H9 (cell line): ENCODE measurements at regions not wholly inside any gene's neighbourhood (a gene's known extent, or its start where the extent isn't known, plus 50 kb on each side); places are given as distances from the start of the nearest gene placed in this dataset.

Source experiments
- DNase-seq: peaks from one replicate; pipeline ENCODE4 v3.0.0-alpha.2; 2017
- H2AFZ ChIP-seq: one replicate; pipeline ENCODE4 v1.6.1; 2013; ENCODE audit warnings: mild to moderate bottlenecking, low read length, control low read depth, moderate library complexity
- H2AK5ac ChIP-seq: 2 replicates; pipeline ENCODE4 v1.6.1; 2013; ENCODE audit warnings: low read length, control low read depth, mixed read lengths; ENCODE audit not compliant: insufficient read length
- H2BK120ac ChIP-seq: one replicate; pipeline ENCODE4 v1.6.1; 2013; ENCODE audit warnings: low read depth, mild to moderate bottlenecking, low read length, control low read depth, inconsistent platforms; ENCODE audit not compliant: poor library complexity, severe bottlenecking
- H2BK12ac ChIP-seq: 2 replicates; pipeline ENCODE4 v1.6.1; 2013; ENCODE audit warnings: low read length, control low read depth, mixed read lengths, low read depth; ENCODE audit not compliant: insufficient read length
- H2BK15ac ChIP-seq: 2 replicates; pipeline ENCODE4 v1.6.1; 2013; ENCODE audit warnings: low read depth, low read length, control low read depth
- H2BK20ac ChIP-seq: one replicate; pipeline ENCODE4 v1.6.1; 2013; ENCODE audit warnings: low read depth, mild to moderate bottlenecking, low read length, control low read depth, inconsistent platforms; ENCODE audit not compliant: poor library complexity, severe bottlenecking
- H2BK5ac ChIP-seq: 2 replicates; pipeline ENCODE4 v1.6.1; 2013; ENCODE audit warnings: low read length, control low read depth, mixed read lengths; ENCODE audit not compliant: insufficient read length
- H3K14ac ChIP-seq: 2 replicates; pipeline ENCODE4 v1.6.1; 2013; ENCODE audit warnings: low read length, control low read depth; ENCODE audit not compliant: insufficient read depth
- H3K18ac ChIP-seq: 2 replicates; pipeline ENCODE4 v1.6.1; 2013; ENCODE audit warnings: low read depth, mild to moderate bottlenecking, mixed read lengths, low read length, control low read depth; ENCODE audit not compliant: insufficient read length
- H3K23ac ChIP-seq: 2 replicates; pipeline ENCODE4 v1.6.1; 2013; ENCODE audit warnings: low read length, control low read depth, mixed read lengths, low read depth; ENCODE audit not compliant: insufficient read length
- H3K23me2 ChIP-seq: 2 replicates; pipeline ENCODE4 v1.6.1; 2013; ENCODE audit warnings: low read depth, mild to moderate bottlenecking, mixed read lengths, low read length, control low read depth; ENCODE audit not compliant: insufficient read length, poor library complexity, severe bottlenecking
- H3K27ac ChIP-seq: 2 replicates; pipeline ENCODE4 v1.5.1; 2013; ENCODE audit warnings: low read length, control low read depth, mixed read lengths, low read depth; ENCODE audit not compliant: insufficient read length
- H3K27me3 ChIP-seq: 2 replicates; pipeline ENCODE4 v1.6.1; 2013; ENCODE audit warnings: low read length, control low read depth, inconsistent platforms; ENCODE audit not compliant: insufficient read depth
- H3K4ac ChIP-seq: 2 replicates; pipeline ENCODE4 v1.6.1; 2013; ENCODE audit warnings: low read depth, mild to moderate bottlenecking, control low read depth, inconsistent platforms, low read length, moderate library complexity
- H3K4me1 ChIP-seq: 2 replicates; pipeline ENCODE4 v1.6.1; 2013; ENCODE audit warnings: low read length, control low read depth, inconsistent platforms; ENCODE audit not compliant: insufficient read depth
- H3K4me2 ChIP-seq: 2 replicates; pipeline ENCODE4 v1.6.1; 2013; ENCODE audit warnings: low read length, control low read depth, mixed read lengths; ENCODE audit not compliant: insufficient read length, insufficient read depth
- H3K56ac ChIP-seq: 2 replicates; pipeline ENCODE4 v1.6.1; 2013; ENCODE audit warnings: low read depth, mild to moderate bottlenecking, mixed read lengths, low read length, control low read depth; ENCODE audit not compliant: insufficient read length
- H3K79me1 ChIP-seq: 2 replicates; pipeline ENCODE4 v1.6.1; 2013; ENCODE audit warnings: low read depth, mild to moderate bottlenecking, moderate library complexity, low read length, control low read depth, inconsistent platforms; ENCODE audit not compliant: insufficient read depth, poor library complexity, severe bottlenecking
- H3K79me2 ChIP-seq: 2 replicates; pipeline ENCODE4 v1.6.1; 2013; ENCODE audit warnings: low read length, control low read depth, inconsistent platforms; ENCODE audit not compliant: insufficient read depth
- H3K9ac ChIP-seq: 2 replicates; pipeline ENCODE4 v1.6.1; 2013; ENCODE audit warnings: low read length, control low read depth, mixed read lengths; ENCODE audit not compliant: insufficient read length; ENCODE audit errors: extremely low read depth
- H3K9me3 ChIP-seq: one replicate; pipeline ENCODE4 v1.6.1; 2013; ENCODE audit warnings: low read depth, low read length, inconsistent platforms; ENCODE audit not compliant: control insufficient read depth
- H3T11ph ChIP-seq: one replicate; pipeline ENCODE4 v1.6.1; 2013; ENCODE audit warnings: mild to moderate bottlenecking, low read length, control low read depth, inconsistent platforms
- H4K20me1 ChIP-seq: one replicate; pipeline ENCODE4 v1.6.1; 2013; ENCODE audit not compliant: control insufficient read depth, insufficient read length, insufficient read depth
- H4K5ac ChIP-seq: 2 replicates; pipeline ENCODE4 v1.6.1; 2013; ENCODE audit warnings: low read depth, mild to moderate bottlenecking, mixed read lengths, low read length, control low read depth; ENCODE audit not compliant: insufficient read length
- H4K8ac ChIP-seq: replicated peaks from 2 replicates; pipeline ENCODE4 v1.6.1; 2013; ENCODE audit warnings: low read length, control low read depth, mixed read lengths, low read depth; ENCODE audit not compliant: insufficient read length
- H4K91ac ChIP-seq: 2 replicates; pipeline ENCODE4 v1.6.1; 2013; ENCODE audit warnings: low read depth, mild to moderate bottlenecking, moderate library complexity, mixed read lengths, low read length, control low read depth; ENCODE audit not compliant: insufficient read length
- H3K27ac Mint-ChIP-seq, 3 experiments: 2 replicates in 2 of 3; 3 replicates in 1 of 3; pipeline ENCODE4 v1.8.0; 2020 to 2021; ENCODE audit warnings: mixed read lengths in 3 of 3, mild to moderate bottlenecking in 1 of 3, moderate library complexity in 1 of 3
- H3K27me3 Mint-ChIP-seq: 2 replicates; pipeline ENCODE4 v1.8.0; 2021; ENCODE audit warnings: low read depth, mild to moderate bottlenecking, moderate library complexity, mixed read lengths
- H3K36me3 Mint-ChIP-seq, 3 experiments: 2 replicates in 2 of 3; 3 replicates in 1 of 3; pipeline ENCODE4 v1.8.0; 2020 to 2021; ENCODE audit warnings: low read depth in 3 of 3, mixed read lengths in 3 of 3; ENCODE audit not compliant: insufficient read depth in 1 of 3
- H3K4me1 Mint-ChIP-seq, 2 experiments: 2 replicates each; pipeline ENCODE4 v1.8.0; 2020; ENCODE audit warnings: mixed read lengths in 2 of 2
- H3K4me3 Mint-ChIP-seq, 2 experiments: 2 replicates in 1 of 2; 3 replicates in 1 of 2; pipeline ENCODE4 v1.8.0; 2020 to 2021; ENCODE audit warnings: mild to moderate bottlenecking in 2 of 2, mixed read lengths in 2 of 2, moderate library complexity in 1 of 2
- H3K9me3 Mint-ChIP-seq, 2 experiments: 2 replicates in 1 of 2; 3 replicates in 1 of 2; pipeline ENCODE4 v1.8.0; 2020; ENCODE audit warnings: mild to moderate bottlenecking in 2 of 2, mixed read lengths in 2 of 2, moderate library complexity in 1 of 2
- CTCF ChIP-seq: fragments of 200-600 bp; sonication (generic); conservative IDR thresholded peaks from 3 replicates; pipeline ENCODE4 v1.8.0; 2021; ENCODE audit warnings: antibody characterized with exemption, mild to moderate bottlenecking
- WGBS: extraction: QIAGEN DNeasy Blood & Tissue Kit; methylation state at CpG from one replicate; pipeline ENCODE4 v1.1.7; 2013; ENCODE audit warnings: missing lambda C conversion rate, low lambda C conversion rate, mixed read lengths; ENCODE audit not compliant: insufficient read length; ENCODE audit errors: extremely low coverage; 5-methylcytosine and 5-hydroxymethylcytosine counted together

GRCh38 chr14:66315548-66315947 lies 170.6 kb upstream of the CCDC196 start:
- Histone ChIP-seq H2BK5ac (no peak overlapping the region), H2BK15ac (no peak overlapping the region), H3K56ac (no peak overlapping the region), H3K23me2 (no peaks in the 10 kb centered on the region), H3K27ac (no peak overlapping the region), H2BK12ac (no peak overlapping the region), H2BK20ac (no peak overlapping the region), H2AK5ac (no peak overlapping the region), H3K27me3 (no peaks in the 10 kb centered on the region), H2AFZ (no peak overlapping the region), H3K4ac (no peak overlapping the region), H3K79me2 (no peaks in the 10 kb centered on the region), H3K18ac (no peak overlapping the region), H3K9me3 (no peaks in the 10 kb centered on the region), H3K23ac (no peak overlapping the region), H4K91ac (no peak overlapping the region), H2BK120ac (no peak overlapping the region), H3K14ac (no peak overlapping the region), H3K9ac (no peak overlapping the region), H4K5ac (no peak overlapping the region), H3K79me1 (no peaks in the 10 kb centered on the region), H3T11ph (no peak overlapping the region), H4K8ac (no peak overlapping the region), H4K20me1 (no peaks in the 10 kb centered on the region), H3K4me2 (no peak overlapping the region), H3K4me1 (peaks cover 3% of the 10 kb centered on the region; the same call in 1 of the 2 replicates)
- no peak overlapping the region for H3K27ac Mint-ChIP-seq
- peak; percentile 38 for DNase-seq
- peak; percentile 57 for TF ChIP-seq CTCF
- H3K36me3 Mint-ChIP-seq = no peaks in the 10 kb centered on the region; a peak in 1 of 7 replicates
- no CpG with 5 or more reads among the region's 1 CpG for WGBS
- peaks cover 2% of the 10 kb centered on the region in 2 experiments for H3K4me1 Mint-ChIP-seq
- H3K27me3 Mint-ChIP-seq = no peaks in the 10 kb centered on the region; the same call in 1 of the 2 replicates
- no peak overlapping the region for H3K4me3 Mint-ChIP-seq
- H3K9me3 Mint-ChIP-seq = peaks cover 7 to 9% of the 10 kb centered on the region in 2 experiments; a peak in 4 of 5 replicates
